ENCODE measurements at regions not wholly inside any gene's neighbourhood (a gene's known extent, or its start where the extent isn't known, plus 50 kb on each side); places are given as distances from the start of the nearest gene placed in this dataset.

DNA sequence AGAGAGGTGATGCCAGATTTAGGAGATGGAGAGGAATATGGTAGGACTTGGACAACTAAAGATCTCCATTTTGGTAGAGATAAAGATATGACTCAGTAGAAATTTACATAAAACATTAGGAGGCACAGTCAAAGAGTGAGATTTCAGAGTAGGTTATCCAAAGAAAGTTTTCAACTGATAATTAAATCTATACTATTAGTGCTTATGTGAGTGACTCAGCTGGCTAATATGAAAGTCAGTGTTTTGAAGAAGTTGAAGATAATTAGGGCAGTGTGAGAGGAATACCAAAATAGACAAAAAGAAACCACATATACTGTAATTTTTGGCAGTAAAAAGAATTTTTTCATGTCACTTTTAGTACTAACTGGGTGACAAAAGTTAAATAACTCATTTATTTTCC lies 712.8 kb upstream of the HS3ST5 start:
- TF ChIP-seq, protein P1, sequence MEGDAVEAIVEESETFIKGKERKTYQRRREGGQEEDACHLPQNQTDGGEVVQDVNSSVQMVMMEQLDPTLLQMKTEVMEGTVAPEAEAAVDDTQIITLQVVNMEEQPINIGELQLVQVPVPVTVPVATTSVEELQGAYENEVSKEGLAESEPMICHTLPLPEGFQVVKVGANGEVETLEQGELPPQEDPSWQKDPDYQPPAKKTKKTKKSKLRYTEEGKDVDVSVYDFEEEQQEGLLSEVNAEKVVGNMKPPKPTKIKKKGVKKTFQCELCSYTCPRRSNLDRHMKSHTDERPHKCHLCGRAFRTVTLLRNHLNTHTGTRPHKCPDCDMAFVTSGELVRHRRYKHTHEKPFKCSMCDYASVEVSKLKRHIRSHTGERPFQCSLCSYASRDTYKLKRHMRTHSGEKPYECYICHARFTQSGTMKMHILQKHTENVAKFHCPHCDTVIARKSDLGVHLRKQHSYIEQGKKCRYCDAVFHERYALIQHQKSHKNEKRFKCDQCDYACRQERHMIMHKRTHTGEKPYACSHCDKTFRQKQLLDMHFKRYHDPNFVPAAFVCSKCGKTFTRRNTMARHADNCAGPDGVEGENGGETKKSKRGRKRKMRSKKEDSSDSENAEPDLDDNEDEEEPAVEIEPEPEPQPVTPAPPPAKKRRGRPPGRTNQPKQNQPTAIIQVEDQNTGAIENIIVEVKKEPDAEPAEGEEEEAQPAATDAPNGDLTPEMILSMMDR (IDR thresholded peaks at IDR 0.05), result no peak
- TF ChIP-seq EZH2phosphoT487 (IDR thresholded peaks at IDR 0.05) (no peak), EZH2 (IDR thresholded peaks at IDR 0.05) (no peak)

Measured in neural progenitor cell (in vitro differentiated cells).